H1 (cell line): ENCODE measurements at regions not wholly inside any gene's neighbourhood (a gene's known extent, or its start where the extent isn't known, plus 50 kb on each side); places are given as distances from the start of the nearest gene placed in this dataset.

Source experiments
- CTCF ChIA-PET: fragments of 300-600 bp; sonication (Branson Sonifier 250); formaldehyde crosslinking; loops from one replicate; lab custom pipeline; 2021; ENCODE audit not compliant: partially characterized antibody; lab: Charles Lee
- POLR2A ChIA-PET: fragments of 300-600 bp; sonication (Branson Sonifier 250); formaldehyde crosslinking; loops from one replicate; lab custom pipeline; 2021; ENCODE audit warnings: inconsistent platforms; ENCODE audit not compliant: partially characterized antibody; lab: Charles Lee
- DNase-seq, 2 experiments: peaks; one replicate each; pipeline versions ENCODE4 v3.0.0 to v3.0.0-alpha.2; 2010 to 2022; ENCODE audit warnings: low spot score in 2 of 2, low read depth in 1 of 2, mixed read lengths in 1 of 2
- FAIRE-seq: peaks from 2 replicates; lab custom pipeline; 2011; peaks lifted over from hg19 to GRCh38; lab: Jason Lieb, UNC
- H2AFZ ChIP-seq: 2 replicates; pipeline ENCODE4 v1.8.1; 2012; ENCODE audit warnings: low read length, inconsistent platforms
- H2AK5ac ChIP-seq: 2 replicates; pipeline ENCODE4 v1.6.1; 2013; ENCODE audit warnings: low read depth, low read length
- H2BK120ac ChIP-seq: replicated peaks from 2 replicates; pipeline ENCODE3; 2013; ENCODE audit warnings: low read depth, low read length, inconsistent platforms
- H2BK12ac ChIP-seq: 2 replicates; pipeline ENCODE4 v1.6.1; 2013; ENCODE audit warnings: low read depth, low read length
- H2BK15ac ChIP-seq: 2 replicates; pipeline ENCODE4 v1.6.1; 2013; ENCODE audit warnings: low read length
- H2BK20ac ChIP-seq: 2 replicates; pipeline ENCODE4 v1.6.1; 2013; ENCODE audit warnings: low read length
- H2BK5ac ChIP-seq: 2 replicates; pipeline ENCODE4 v1.6.1; 2013; ENCODE audit warnings: low read depth, low read length
- H3K14ac ChIP-seq: 2 replicates; pipeline ENCODE4 v1.6.1; 2013; ENCODE audit warnings: inconsistent platforms; ENCODE audit not compliant: insufficient read length
- H3K18ac ChIP-seq: 2 replicates; pipeline ENCODE4 v1.6.1; 2013; ENCODE audit warnings: low read length; ENCODE audit errors: extremely low read depth
- H3K23ac ChIP-seq: 2 replicates; pipeline ENCODE4 v1.6.1; 2013; ENCODE audit warnings: inconsistent platforms; ENCODE audit not compliant: insufficient read length
- H3K23me2 ChIP-seq: 2 replicates; pipeline ENCODE4 v1.6.1; 2013; ENCODE audit warnings: low read depth, low read length
- H3K27ac ChIP-seq: 2 replicates; pipeline ENCODE4 v1.6.1; 2011; ENCODE audit warnings: low read depth, low read length, inconsistent platforms
- H3K27me3 ChIP-seq, 4 experiments: replicated peaks in 1 of 4; 1 replicate in 1 of 4; 2 replicates in 3 of 4; pipeline versions ENCODE4 v1.6.1 to v1.8.1; 2011 to 2013; ENCODE audit warnings: low read length in 3 of 4, mild to moderate bottlenecking in 3 of 4, inconsistent platforms in 2 of 4, mixed read lengths in 2 of 4, moderate library complexity in 1 of 4; ENCODE audit not compliant: control insufficient read depth in 3 of 4, insufficient read depth in 3 of 4; ENCODE audit errors: extremely low read depth in 1 of 4
- H3K36me3 ChIP-seq, 4 experiments: 2 replicates each; pipeline versions ENCODE4 v1.6.1 to v1.8.1; 2011 to 2013; ENCODE audit warnings: mild to moderate bottlenecking in 4 of 4, low read length in 3 of 4, moderate library complexity in 2 of 4, control low read depth in 1 of 4, inconsistent platforms in 1 of 4; ENCODE audit not compliant: insufficient read depth in 4 of 4, control insufficient read depth in 2 of 4
- H3K4ac ChIP-seq: replicated peaks from 2 replicates; pipeline ENCODE3; 2013; ENCODE audit warnings: low read length, low read depth, mixed read lengths, inconsistent platforms; ENCODE audit not compliant: insufficient read length
- H3K4me1 ChIP-seq, 4 experiments: replicated peaks in 1 of 4; 1 replicate in 1 of 4; 2 replicates in 3 of 4; pipeline versions ENCODE4 v1.6.1 to v1.8.1; 2011 to 2013; ENCODE audit warnings: low read length in 3 of 4, inconsistent platforms in 2 of 4, mixed read lengths in 1 of 4; ENCODE audit not compliant: insufficient read depth in 4 of 4, control insufficient read depth in 3 of 4
- H3K4me2 ChIP-seq, 2 experiments: 2 replicates each; pipeline versions ENCODE4 v1.6.1 to v1.8.1; 2011 to 2013; ENCODE audit warnings: low read depth in 2 of 2, low read length in 2 of 2, control low read depth in 1 of 2, inconsistent platforms in 1 of 2, mild to moderate bottlenecking in 1 of 2; ENCODE audit not compliant: insufficient read depth in 1 of 2
- H3K4me3 ChIP-seq, 4 experiments: fragments of 200-600, 300-600 bp in 1 of 4; sonication (generic), shearing (Covaris generic), sonication (Bioruptor Twin) in 1 of 4; 2 replicates each; pipeline versions ENCODE4 v1.5.1 to v1.8.1; 2011 to 2016; ENCODE audit warnings: low read length in 4 of 4, low read depth in 3 of 4, control low read depth in 2 of 4, inconsistent platforms in 2 of 4, mild to moderate bottlenecking in 2 of 4, mixed read lengths in 1 of 4, moderate library complexity in 1 of 4; ENCODE audit not compliant: insufficient read depth in 2 of 4; ENCODE audit errors: extremely low read depth in 1 of 4
- H3K56ac ChIP-seq: replicated peaks from 2 replicates; pipeline ENCODE3; 2013; ENCODE audit warnings: low read depth, mild to moderate bottlenecking, mixed read lengths, low read length, inconsistent platforms; ENCODE audit not compliant: insufficient read length
- H3K79me1 ChIP-seq: 2 replicates; pipeline ENCODE4 v1.6.1; 2013; ENCODE audit warnings: low read depth, low read length, control low read depth
- H3K79me2 ChIP-seq, 2 experiments: 2 replicates each; pipeline versions ENCODE4 v1.6.1 to v1.8.1; 2012 to 2013; ENCODE audit warnings: low read length in 2 of 2, mild to moderate bottlenecking in 2 of 2, inconsistent platforms in 1 of 2; ENCODE audit not compliant: insufficient read depth in 2 of 2, control insufficient read depth in 1 of 2
- H3K9ac ChIP-seq, 4 experiments: replicated peaks in 1 of 4; 1 replicate in 1 of 4; 2 replicates in 3 of 4; pipeline versions ENCODE4 v1.6.1 to v1.8.1; 2011 to 2013; ENCODE audit warnings: low read depth in 3 of 4, low read length in 3 of 4, control low read depth in 2 of 4, mild to moderate bottlenecking in 2 of 4, moderate library complexity in 2 of 4, inconsistent platforms in 1 of 4; ENCODE audit errors: extremely low read depth in 1 of 4
- H3K9me3 ChIP-seq, 2 experiments: 2 replicates each; pipeline versions ENCODE4 v1.6.1 to v1.8.1; 2012 to 2013; ENCODE audit warnings: mild to moderate bottlenecking in 2 of 2, moderate library complexity in 2 of 2, control low read depth in 1 of 2, inconsistent platforms in 1 of 2, low read depth in 1 of 2, low read length in 1 of 2, mixed read lengths in 1 of 2; ENCODE audit not compliant: insufficient read depth in 2 of 2
- H4K20me1 ChIP-seq, 2 experiments: replicated peaks in 1 of 2; 2 replicates each; pipeline versions ENCODE3 to v1.8.1; 2011 to 2013; ENCODE audit warnings: inconsistent platforms in 2 of 2, low read length in 2 of 2, mild to moderate bottlenecking in 1 of 2; ENCODE audit not compliant: insufficient read depth in 2 of 2, control insufficient read depth in 1 of 2
- H4K5ac ChIP-seq: 2 replicates; pipeline ENCODE4 v1.6.1; 2013; ENCODE audit warnings: low read length, low read depth, mixed read lengths, inconsistent platforms; ENCODE audit not compliant: insufficient read length
- H4K8ac ChIP-seq: 2 replicates; pipeline ENCODE4 v1.8.0; 2013; ENCODE audit warnings: mild to moderate bottlenecking, moderate library complexity, low read length, inconsistent platforms; ENCODE audit not compliant: insufficient read depth; ENCODE audit errors: extremely low read depth
- H4K91ac ChIP-seq: replicated peaks from 2 replicates; pipeline ENCODE3; 2013; ENCODE audit warnings: low read length, mixed read lengths, inconsistent platforms; ENCODE audit not compliant: insufficient read length
- BRCA1 ChIP-seq: IDR thresholded peaks from 2 replicates; pipeline ENCODE4 v1.6.1; 2012; ENCODE audit warnings: low read depth, low read length, improper control_type of control experiment
- CBX5 ChIP-seq: fragments of 300-800, 300-1000 bp; sonication (generic); IDR thresholded peaks from 2 replicates; pipeline ENCODE4 v1.7.1; 2016; ENCODE audit warnings: antibody characterized with exemption, low read length, low read depth
- CREB1 ChIP-seq: IDR thresholded peaks from 2 replicates; pipeline ENCODE4 v1.6.1; 2012; ENCODE audit warnings: inconsistent platforms
- HDAC6 ChIP-seq: IDR thresholded peaks from one replicate; pipeline ENCODE4 v1.7.1; 2012; ENCODE audit warnings: low read depth, mild to moderate bottlenecking, inconsistent platforms, low read length, moderate library complexity
- POLR2A ChIP-seq, 2 experiments: IDR thresholded peaks; 1 replicate in 1 of 2; 2 replicates in 1 of 2; pipeline ENCODE4 v1.6.1; 2011; ENCODE audit warnings: low read depth in 2 of 2, low read length in 2 of 2, mild to moderate bottlenecking in 2 of 2; ENCODE audit errors: control extremely low read depth in 1 of 2
- RAD21 ChIP-seq, 2 experiments: IDR thresholded peaks in 1 of 2; conservative IDR thresholded peaks in 1 of 2; 2 replicates each; pipeline ENCODE4 v1.6.1; 2011; ENCODE audit warnings: low read depth in 2 of 2, low read length in 2 of 2, improper control_type of control experiment in 1 of 2, inconsistent platforms in 1 of 2, mild to moderate bottlenecking in 1 of 2, moderate library complexity in 1 of 2
- RBBP5 ChIP-seq: IDR thresholded peaks from 2 replicates; pipeline ENCODE4 v1.7.1; 2012; ENCODE audit warnings: low read depth, mild to moderate bottlenecking, inconsistent platforms, low read length, moderate library complexity, borderline replicate concordance
- RFX5 ChIP-seq: IDR thresholded peaks from 2 replicates; pipeline ENCODE4 v1.6.1; 2011; ENCODE audit warnings: low read depth, low read length, improper control_type of control experiment, borderline replicate concordance
- SUZ12 ChIP-seq: fragments of 200-600 bp; sonication (generic); IDR thresholded peaks from 2 replicates; pipeline ENCODE4 v1.6.1; 2012; ENCODE audit warnings: mild to moderate bottlenecking, inconsistent platforms, low read length, moderate library complexity, mixed read lengths
- WGBS, 2 experiments: shearing (Covaris generic) in 1 of 2; methylation state at CpG; one replicate each; pipeline versions ENCODE4 v1.1.6 to v1.1.7; 2013 to 2015; ENCODE audit warnings: low lambda C conversion rate in 2 of 2, mixed read lengths in 2 of 2, inconsistent platforms in 1 of 2, low coverage in 1 of 2, missing lambda C conversion rate in 1 of 2; ENCODE audit not compliant: insufficient replicate concordance in 2 of 2, insufficient coverage in 1 of 2, insufficient read length in 1 of 2; ENCODE audit errors: extremely low coverage in 1 of 2, missing lambda C conversion rate in 1 of 2; 5-methylcytosine and 5-hydroxymethylcytosine counted together
- TF ChIP-seq, protein P1 (sequence below): IDR thresholded peaks from 2 replicates; pipeline ENCODE4 v1.6.1; 2012; ENCODE audit warnings: low read length, inconsistent platforms
- TF ChIP-seq, protein P2 (sequence below): IDR thresholded peaks from 2 replicates; pipeline ENCODE4 v1.6.1; 2012; ENCODE audit warnings: inconsistent platforms

GRCh38 chr1:192892934-192893333 is 84.1 kb downstream of the RGS2 start:
- ChIA-PET POLR2A (no interaction called here), CTCF (no interaction called here)
- Histone ChIP-seq H3K27me3 (no peaks in the 10 kb centered on the region; a peak in 1 of 7 replicates), H3K9me3 (no peaks in the 10 kb centered on the region), H2BK12ac (no peak overlapping the region), H2BK120ac (no peak overlapping the region), H2AK5ac (no peak overlapping the region), H3K9ac (no peak overlapping the region), H4K8ac (no peak overlapping the region), H4K91ac (no peak overlapping the region), H3K14ac (no peak overlapping the region), H3K4me1 (no peaks in the 10 kb centered on the region; a peak in 2 of 7 replicates), H3K36me3 (no peaks in the 10 kb centered on the region), H4K5ac (no peak overlapping the region), H3K4ac (no peak overlapping the region), H3K56ac (no peak overlapping the region), H3K4me2 (no peak overlapping the region), H3K23me2 (no peaks in the 10 kb centered on the region), H2BK15ac (no peak overlapping the region), H4K20me1 (no peaks in the 10 kb centered on the region), H2BK20ac (no peak overlapping the region), H3K79me1 (no peaks in the 10 kb centered on the region), H3K4me3 (no peak overlapping the region), H3K23ac (no peak overlapping the region), H3K79me2 (no peaks in the 10 kb centered on the region), H2BK5ac (no peak overlapping the region), H3K27ac (no peak overlapping the region), H2AFZ (no peak overlapping the region), H3K18ac (no peak overlapping the region)
- no peak for FAIRE-seq
- DNase-seq: no peak
- 0% methylated on average over 1 of the region's 1 CpG; no CpG with 5 or more reads in 1 of the 2 experiments for WGBS, 2 experiments
- no peak for TF ChIP-seq RAD21 (IDR thresholded peaks at IDR 0.05 in 1 of 2, conservative IDR thresholded peaks at IDR 0.05 in 1 of 2; ENCODE audit: low read depth in 2 of 2, low read length in 2 of 2)
- no peak for TF ChIP-seq CREB1
- no peak for TF ChIP-seq SUZ12
- TF ChIP-seq POLR2A (IDR thresholded peaks at IDR 0.05; ENCODE audit: control extremely low read depth in 1 of 2, low read depth in 2 of 2, low read length in 2 of 2): no peak
- no peak for TF ChIP-seq RFX5
- TF ChIP-seq HDAC6: no peak
- TF ChIP-seq RBBP5: no peak
- no peak for TF ChIP-seq CBX5
- no peak for TF ChIP-seq BRCA1
- TF ChIP-seq, protein P1, sequence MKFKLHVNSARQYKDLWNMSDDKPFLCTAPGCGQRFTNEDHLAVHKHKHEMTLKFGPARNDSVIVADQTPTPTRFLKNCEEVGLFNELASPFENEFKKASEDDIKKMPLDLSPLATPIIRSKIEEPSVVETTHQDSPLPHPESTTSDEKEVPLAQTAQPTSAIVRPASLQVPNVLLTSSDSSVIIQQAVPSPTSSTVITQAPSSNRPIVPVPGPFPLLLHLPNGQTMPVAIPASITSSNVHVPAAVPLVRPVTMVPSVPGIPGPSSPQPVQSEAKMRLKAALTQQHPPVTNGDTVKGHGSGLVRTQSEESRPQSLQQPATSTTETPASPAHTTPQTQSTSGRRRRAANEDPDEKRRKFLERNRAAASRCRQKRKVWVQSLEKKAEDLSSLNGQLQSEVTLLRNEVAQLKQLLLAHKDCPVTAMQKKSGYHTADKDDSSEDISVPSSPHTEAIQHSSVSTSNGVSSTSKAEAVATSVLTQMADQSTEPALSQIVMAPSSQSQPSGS: no peak
- TF ChIP-seq, protein P2, sequence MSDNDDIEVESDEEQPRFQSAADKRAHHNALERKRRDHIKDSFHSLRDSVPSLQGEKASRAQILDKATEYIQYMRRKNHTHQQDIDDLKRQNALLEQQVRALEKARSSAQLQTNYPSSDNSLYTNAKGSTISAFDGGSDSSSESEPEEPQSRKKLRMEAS: no peak
